CD14-positive monocyte (primary cell): ENCODE measurements at regions not wholly inside any gene's neighbourhood (a gene's known extent, or its start where the extent isn't known, plus 50 kb on each side); places are given as distances from the start of the nearest gene placed in this dataset.

Experiments used
- DNase-seq, 3 donors: peaks; one replicate each; pipeline ENCODE4 v3.0.0-alpha.2; 2011 to 2022
- H2AFZ ChIP-seq: 2 replicates; pipeline ENCODE4 v1.6.0; 2012; ENCODE audit warnings: mild to moderate bottlenecking, low read depth, low read length, inconsistent platforms; ENCODE audit not compliant: insufficient read depth, poor library complexity, severe bottlenecking
- H3K27ac ChIP-seq, 2 donors: 1 replicate in 1 of 2; 2 replicates in 1 of 2; pipeline ENCODE4 v1.5.1; 2012 to 2013; ENCODE audit warnings: low read length in 2 of 2, control low read depth in 1 of 2, inconsistent platforms in 1 of 2, low read depth in 1 of 2, mild to moderate bottlenecking in 1 of 2
- H3K27me3 ChIP-seq, 2 donors: one replicate each; pipeline versions ENCODE4 v1.6.0 to v1.6.1; 2011 to 2013; ENCODE audit warnings: low read length in 2 of 2; ENCODE audit not compliant: control insufficient read depth in 2 of 2, insufficient read depth in 2 of 2
- H3K36me3 ChIP-seq, 2 donors: replicated peaks in 1 of 2; 1 replicate in 1 of 2; 2 replicates in 1 of 2; pipeline versions ENCODE4 v1.5.1 to v1.6.1; 2012 to 2013; ENCODE audit warnings: low read length in 2 of 2, control low read depth in 1 of 2, inconsistent platforms in 1 of 2, mild to moderate bottlenecking in 1 of 2; ENCODE audit not compliant: insufficient read depth in 2 of 2, control insufficient read depth in 1 of 2
- H3K4me1 ChIP-seq, 2 donors: 1 replicate in 1 of 2; 2 replicates in 1 of 2; pipeline versions ENCODE4 v1.5.1 to v1.6.1; 2012 to 2013; ENCODE audit warnings: low read length in 2 of 2, control low read depth in 1 of 2, inconsistent platforms in 1 of 2, mild to moderate bottlenecking in 1 of 2, moderate library complexity in 1 of 2; ENCODE audit not compliant: insufficient read depth in 2 of 2, control insufficient read depth in 1 of 2
- H3K4me2 ChIP-seq: replicated peaks from 2 replicates; pipeline ENCODE3; 2012; ENCODE audit warnings: low read length, moderate library complexity, mild to moderate bottlenecking; ENCODE audit not compliant: poor library complexity, severe bottlenecking; ENCODE audit errors: extremely low read depth
- H3K4me3 ChIP-seq, 3 experiments: fragments of 200-600 bp in 1 of 3; sonication (generic) in 1 of 3; replicated peaks in 1 of 3; 1 replicate in 2 of 3; 2 replicates in 1 of 3; pipeline ENCODE4 v1.5.1; 2011 to 2013; ENCODE audit warnings: low read length in 3 of 3, mild to moderate bottlenecking in 3 of 3, control low read depth in 2 of 3, low read depth in 2 of 3, inconsistent platforms in 1 of 3, moderate library complexity in 1 of 3
- H3K79me2 ChIP-seq: 2 replicates; pipeline ENCODE4 v1.6.0; 2012; ENCODE audit warnings: mild to moderate bottlenecking, control low read depth, inconsistent platforms, low read length, moderate library complexity; ENCODE audit not compliant: insufficient read depth
- H3K9ac ChIP-seq: 2 replicates; pipeline ENCODE4 v1.6.0; 2017; ENCODE audit warnings: low read length, mild to moderate bottlenecking; ENCODE audit not compliant: insufficient read depth, poor library complexity, severe bottlenecking
- H3K9me3 ChIP-seq, 2 donors: replicated peaks in 1 of 2; 1 replicate in 1 of 2; 2 replicates in 1 of 2; pipeline versions ENCODE4 v1.5.1 to v1.6.1; 2012 to 2013; ENCODE audit warnings: low read length in 2 of 2, control low read depth in 1 of 2; ENCODE audit not compliant: control insufficient read depth in 1 of 2, insufficient read depth in 1 of 2
- H4K20me1 ChIP-seq: 2 replicates; pipeline ENCODE4 v1.6.0; 2012; ENCODE audit warnings: mild to moderate bottlenecking, low read length, control low read depth, moderate library complexity; ENCODE audit not compliant: insufficient read depth
- H3K27ac Mint-ChIP-seq, 7 donors: one replicate each; pipeline ENCODE4 v1.8.0; 2020; ENCODE audit warnings: mild to moderate bottlenecking in 7 of 7, mixed read lengths in 7 of 7, moderate library complexity in 6 of 7, inconsistent platforms in 2 of 7
- H3K27me3 Mint-ChIP-seq, 3 donors: one replicate each; pipeline ENCODE4 v1.8.0; 2021 to 2022; ENCODE audit warnings: low read depth in 3 of 3, mild to moderate bottlenecking in 3 of 3, mixed read lengths in 3 of 3, moderate library complexity in 3 of 3, inconsistent platforms in 1 of 3
- H3K36me3 Mint-ChIP-seq, 2 donors: one replicate each; pipeline ENCODE4 v1.8.0; 2020; ENCODE audit warnings: mixed read lengths in 2 of 2, inconsistent platforms in 1 of 2, mild to moderate bottlenecking in 1 of 2
- H3K4me1 Mint-ChIP-seq: one replicate; pipeline ENCODE4 v1.8.0; 2020; ENCODE audit warnings: mild to moderate bottlenecking, mixed read lengths
- H3K4me3 Mint-ChIP-seq, 2 donors: one replicate each; pipeline ENCODE4 v1.8.0; 2020; ENCODE audit warnings: mild to moderate bottlenecking in 2 of 2, mixed read lengths in 2 of 2, moderate library complexity in 1 of 2
- H3K9me3 Mint-ChIP-seq, 7 donors: one replicate each; pipeline ENCODE4 v1.8.0; 2020 to 2022; ENCODE audit warnings: mixed read lengths in 7 of 7, mild to moderate bottlenecking in 6 of 7, moderate library complexity in 6 of 7, inconsistent platforms in 2 of 7
- CTCF ChIP-seq: fragments of 200-600 bp; IDR thresholded peaks from one replicate; pipeline ENCODE4 v1.8.0; 2022; ENCODE audit warnings: antibody characterized with exemption, mild to moderate bottlenecking
- WGBS: methylation state at CpG from one replicate; pipeline ENCODE4 v1.1.5; 2013; ENCODE audit warnings: missing lambda C conversion rate; ENCODE audit not compliant: insufficient coverage; 5-methylcytosine and 5-hydroxymethylcytosine counted together
- intact Hi-C, 2 donors: fragments of 100-400 bp; cut with micrococcal nuclease; formaldehyde crosslinking; loops; one replicate each; pipeline versions ENCODE4 v1.15.0 to v1.15.1; 2023

DNA sequence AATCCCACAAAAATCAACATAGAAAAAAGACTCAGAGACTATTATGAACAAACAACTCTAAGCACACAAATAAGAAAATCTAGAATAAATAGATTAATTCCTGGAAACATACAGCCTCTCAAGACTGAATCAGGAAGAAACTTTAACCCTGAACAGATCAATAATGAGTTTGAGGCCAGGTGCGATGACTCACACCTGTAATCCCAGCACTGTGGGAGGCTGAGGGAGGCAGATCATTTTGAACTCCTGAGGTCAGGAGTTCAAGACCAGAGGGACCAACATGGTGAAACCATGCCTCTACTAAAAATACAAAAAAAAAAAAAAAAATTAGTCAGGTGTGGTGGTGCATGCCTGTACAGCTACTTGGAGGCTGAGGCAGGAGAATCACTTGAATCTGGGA, 499.5 kb upstream of the LUZP2 start:
- no peak overlapping the region for H3K4me2 ChIP-seq
- no peak overlapping the region for H3K27ac Mint-ChIP-seq
- no peak overlapping the region for H3K9ac ChIP-seq
- H4K20me1 ChIP-seq = no peaks in the 10 kb centered on the region
- no peaks in the 10 kb centered on the region for H3K79me2 ChIP-seq
- peaks cover 0 to 19% (median 8%) of the 10 kb centered on the region in 7 donors for H3K9me3 Mint-ChIP-seq
- no peaks in the 10 kb centered on the region for H3K27me3 Mint-ChIP-seq
- no peak for DNase-seq
- WGBS = no CpG with 5 or more reads among the region's 1 CpG
- H3K4me1 ChIP-seq = no peaks in the 10 kb centered on the region
- no peak overlapping the region for H2AFZ ChIP-seq
- no peak for TF ChIP-seq CTCF
- H3K36me3 Mint-ChIP-seq = no peaks in the 10 kb centered on the region
- H3K36me3 ChIP-seq = no peaks in the 10 kb centered on the region
- H3K4me1 Mint-ChIP-seq = no peaks in the 10 kb centered on the region
- no peaks in the 10 kb centered on the region for H3K27me3 ChIP-seq
- no peak overlapping the region for H3K4me3 Mint-ChIP-seq
- H3K4me3 ChIP-seq = no peak overlapping the region
- H3K27ac ChIP-seq = no peak overlapping the region
- intact Hi-C loops = no loop called here
- H3K9me3 ChIP-seq = peaks cover 16 to 24% of the 10 kb centered on the region in 2 donors

DNA sequence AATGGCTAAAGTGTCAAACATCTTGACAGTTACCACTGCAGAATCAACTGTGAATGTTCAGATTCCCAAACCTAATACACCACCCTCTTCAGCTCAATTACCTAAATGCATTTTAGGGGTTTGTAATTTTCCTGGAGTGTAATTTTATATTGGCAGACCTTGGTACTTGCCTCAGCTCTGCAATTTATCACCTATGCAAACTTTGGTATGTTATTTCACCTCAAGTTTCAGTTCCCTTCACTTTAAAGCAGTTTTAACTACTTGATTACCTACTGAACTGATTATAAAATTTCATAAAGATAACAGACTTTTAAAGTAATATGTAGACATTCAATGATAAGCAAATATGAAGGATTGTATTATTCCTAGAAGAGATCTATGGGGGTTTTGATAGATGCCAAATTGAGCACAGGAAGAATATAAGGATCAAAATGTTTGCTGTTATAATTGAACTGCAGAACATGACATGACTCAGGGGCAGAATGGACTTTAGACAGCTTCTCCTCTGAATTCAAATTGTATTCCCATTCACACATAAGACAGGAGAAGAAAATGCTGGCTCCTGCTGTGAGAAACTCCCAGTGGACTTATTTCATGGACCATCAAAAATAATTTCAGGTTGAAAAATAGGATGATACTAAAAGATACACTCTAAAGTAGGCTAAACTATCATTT, 491.5 kb upstream of the LUZP2 start:
- Histone ChIP-seq H3K4me3 (no peak overlapping the region), H2AFZ (no peak overlapping the region), H3K36me3 (no peaks in the 10 kb centered on the region), H3K27ac (no peak overlapping the region), H3K27me3 (no peaks in the 10 kb centered on the region), H3K4me1 (no peaks in the 10 kb centered on the region), H3K9ac (no peak overlapping the region), H4K20me1 (no peaks in the 10 kb centered on the region), H3K4me2 (no peak overlapping the region), H3K79me2 (no peaks in the 10 kb centered on the region), H3K9me3 (peaks cover 3% of the 10 kb centered on the region in 2 donors)
- Mint-ChIP-seq H3K4me1 (no peaks in the 10 kb centered on the region), H3K27ac (no peak overlapping the region), H3K9me3 (peaks cover 0 to 11% (median 1%) of the 10 kb centered on the region in 7 donors), H3K36me3 (no peaks in the 10 kb centered on the region), H3K4me3 (no peak overlapping the region), H3K27me3 (peaks cover 0 to 2% (median 0%) of the 10 kb centered on the region in 3 donors)
- intact Hi-C loops = no loop called here
- DNase-seq = no peak
- TF ChIP-seq CTCF = no peak
